PC-9 (cell line): ENCODE measurements at regions not wholly inside any gene's neighbourhood (a gene's known extent, or its start where the extent isn't known, plus 50 kb on each side); places are given as distances from the start of the nearest gene placed in this dataset.

ENCODE experiments used
- BruUV-seq: library from RNA; stranded (reverse); fragments of 400-500 nt; replicated peaks from 2 replicates; lab custom pipeline; 2021; lab: Mats Ljungman, UMichigan
- CTCF ChIA-PET: fragments of 300-600 bp; sonication (Branson Sonifier 250); formaldehyde crosslinking; loops from one replicate; lab custom pipeline; 2022; ENCODE audit warnings: antibody characterized with exemption; lab: Charles Lee
- POLR2A ChIA-PET: fragments of 300-600 bp; sonication (Branson Sonifier 250); formaldehyde crosslinking; loops from one replicate; lab custom pipeline; 2022; ENCODE audit warnings: antibody characterized with exemption; ENCODE audit not compliant: unreplicated experiment; lab: Charles Lee
- DNase-seq, 2 experiments: peaks; one replicate each; pipeline versions ENCODE4 v3.0.0 to v3.0.0-alpha.2; 2015 to 2022; ENCODE audit warnings: mixed read lengths in 1 of 2
- H2AFZ ChIP-seq: fragments of 200-600 bp; sonication (generic); 2 replicates; pipeline ENCODE4 v1.8.1; 2017; ENCODE audit warnings: antibody characterized with exemption
- H3F3A ChIP-seq: fragments of 200-600 bp; sonication (generic); 2 replicates; pipeline ENCODE4 v1.8.1; 2017; ENCODE audit warnings: antibody characterized with exemption, mild to moderate bottlenecking, low read depth; ENCODE audit not compliant: insufficient read depth
- H3K27ac ChIP-seq: fragments of 200-600 bp; sonication (generic); 2 replicates; pipeline ENCODE4 v1.6.1; 2016; ENCODE audit warnings: mixed run types
- H3K27me3 ChIP-seq: fragments of 200-600 bp; sonication (generic); 2 replicates; pipeline ENCODE4 v1.6.1; 2016; ENCODE audit warnings: low read depth, mixed run types; ENCODE audit not compliant: insufficient read depth
- H3K36me3 ChIP-seq: fragments of 200-600 bp; sonication (generic); 2 replicates; pipeline ENCODE4 v1.6.1; 2016; ENCODE audit warnings: low read depth, mixed run types
- H3K4me1 ChIP-seq: fragments of 200-600 bp; sonication (generic); replicated peaks from 2 replicates; pipeline ENCODE4 v1.6.1; 2016; ENCODE audit warnings: mixed run types; ENCODE audit not compliant: insufficient read depth
- H3K4me2 ChIP-seq: fragments of 200-600 bp; sonication (generic); 2 replicates; pipeline ENCODE4 v1.6.1; 2017; ENCODE audit warnings: mixed run types
- H3K4me3 ChIP-seq: fragments of 200-600 bp; sonication (generic); 2 replicates; pipeline ENCODE4 v1.6.1; 2016; ENCODE audit warnings: mixed run types
- H3K79me2 ChIP-seq: fragments of 200-600 bp; sonication (generic); 2 replicates; pipeline ENCODE4 v1.6.1; 2017; ENCODE audit warnings: low read depth, mixed run types
- H3K9me2 ChIP-seq: fragments of 200-600 bp; sonication (generic); 2 replicates; pipeline ENCODE4 v1.8.1; 2017; ENCODE audit warnings: mild to moderate bottlenecking; ENCODE audit not compliant: insufficient read depth
- H3K9me3 ChIP-seq: fragments of 200-600 bp; sonication (generic); 2 replicates; pipeline ENCODE4 v1.8.1; 2016; ENCODE audit warnings: low read depth; ENCODE audit not compliant: insufficient read depth
- H4K20me1 ChIP-seq: fragments of 200-600 bp; sonication (generic); 2 replicates; pipeline ENCODE4 v1.8.1; 2017; ENCODE audit not compliant: insufficient read depth
- CTCF ChIP-seq: fragments of 200-600 bp; sonication (generic); conservative IDR thresholded peaks from 2 replicates; pipeline ENCODE4 v1.6.1; 2017; ENCODE audit warnings: mixed run types, antibody characterized with exemption, mild to moderate bottlenecking, moderate library complexity
- EZH2 ChIP-seq: fragments of 200-600 bp; sonication (generic); IDR thresholded peaks from 2 replicates; pipeline ENCODE4 v1.8.0; 2017; ENCODE audit warnings: antibody characterized with exemption, low read depth
- intact Hi-C: fragments of 100-400 bp; cut with micrococcal nuclease; formaldehyde crosslinking; loops from one replicate; pipeline ENCODE4 v1.10.0; 2022; ENCODE audit not compliant: unreplicated experiment

GRCh38 chr3:134080761-134081160 is 51.0 kb upstream of the SLCO2A1 start:
- H3K4me3 ChIP-seq = no peak overlapping the region
- H3K9me2 ChIP-seq = no peaks in the 10 kb centered on the region
- H3K4me2 ChIP-seq = no peak overlapping the region
- POLR2A ChIA-PET = no interaction called here
- BruUV-seq = no TSS peak
- TF ChIP-seq CTCF (no peak), EZH2 (no peak)
- intact Hi-C loops = no loop called here
- no peaks in the 10 kb centered on the region for H4K20me1 ChIP-seq
- no peak for DNase-seq
- H3F3A ChIP-seq = no peaks in the 10 kb centered on the region
- H3K4me1 ChIP-seq = peaks cover 17% of the 10 kb centered on the region
- CTCF ChIA-PET = no interaction called here
- H3K36me3 ChIP-seq = no peaks in the 10 kb centered on the region
- H3K9me3 ChIP-seq = peaks cover 9% of the 10 kb centered on the region
- H2AFZ ChIP-seq = no peak overlapping the region
- no peaks in the 10 kb centered on the region for H3K79me2 ChIP-seq
- H3K27ac ChIP-seq = no peak overlapping the region
- H3K27me3 ChIP-seq = no peaks in the 10 kb centered on the region

GRCh38 chr3:134079761-134080160 is 50.0 kb upstream of the SLCO2A1 start:
- no TSS peak for BruUV-seq
- TF ChIP-seq CTCF (no peak), EZH2 (no peak)
- Histone ChIP-seq H3K79me2 (no peaks in the 10 kb centered on the region), H3K4me2 (no peak overlapping the region; the same call in 1 of the 2 replicates), H3K9me2 (no peaks in the 10 kb centered on the region), H3F3A (no peaks in the 10 kb centered on the region), H4K20me1 (no peaks in the 10 kb centered on the region), H3K4me3 (no peak overlapping the region), H3K27ac (no peak overlapping the region), H2AFZ (no peak overlapping the region), H3K4me1 (peaks cover 17% of the 10 kb centered on the region), H3K27me3 (no peaks in the 10 kb centered on the region), H3K9me3 (peaks cover 9% of the 10 kb centered on the region), H3K36me3 (no peaks in the 10 kb centered on the region)
- intact Hi-C loops = no loop called here
- DNase-seq = no peak
- ChIA-PET POLR2A (no interaction called here), CTCF (no interaction called here)
